ENCODE measurements at regions not wholly inside any gene's neighbourhood (a gene's known extent, or its start where the extent isn't known, plus 50 kb on each side); places are given as distances from the start of the nearest gene placed in this dataset.
"Not testable (repeated sequence)": the region's sequence is repeated elsewhere in the genome, so short reads cannot be mapped to it uniquely, and the experiment has no call there.

DNA sequence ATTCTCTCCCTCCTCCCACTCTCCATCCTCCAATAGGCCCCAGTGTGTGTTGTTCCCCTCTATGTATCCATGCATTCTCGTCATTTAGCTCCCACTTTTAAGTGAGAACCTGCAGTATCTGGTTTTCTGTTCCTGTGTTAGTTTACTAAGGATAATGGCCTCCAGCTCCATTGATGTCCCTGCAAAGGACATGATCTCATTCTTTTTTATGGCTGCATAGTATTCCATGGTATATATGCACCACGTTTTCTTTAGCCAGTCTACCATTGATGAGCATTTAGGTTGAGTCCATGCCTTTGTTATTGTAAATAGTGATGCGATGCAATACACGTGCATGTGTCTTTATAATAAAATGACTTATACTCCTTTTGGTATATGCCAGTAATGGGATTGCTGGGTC, 100.3 kb upstream of the USP9X start:
- no peak for ATAC-seq
- Histone ChIP-seq H3K4me3 (no peak overlapping the region), H3K9me3 (no peaks in the 10 kb centered on the region), H3K27ac (no peak overlapping the region), H3K4me1 (no peaks in the 10 kb centered on the region), H3K4me2 (no peak overlapping the region)
- DNase-seq (ENCODE audit: low read depth in 1 of 2, low spot score in 1 of 2) = no peak
- 61% methylated on average over 4 of the region's 4 CpGs for WGBS (ENCODE audit: missing lambda C conversion rate)
- no peak for FAIRE-seq
- CTCF ChIA-PET = no interaction called here
- POLR2A ChIA-PET = no interaction called here
- TF ChIP-seq FOSL2 (IDR thresholded peaks at IDR 0.05) = no peak
- no peak for TF ChIP-seq FOSL2 (CRISPR knock-in tag; IDR thresholded peaks at IDR 0.05)
- TF ChIP-seq SMC3 (IDR thresholded peaks at IDR 0.05) = no peak
- no peak for TF ChIP-seq MAX (IDR thresholded peaks at IDR 0.05)
- TF ChIP-seq RCOR1 (IDR thresholded peaks at IDR 0.05; ENCODE audit: low read depth, low read length) = no peak
- TF ChIP-seq JUN (IDR thresholded peaks at IDR 0.05) = no peak
- no peak for TF ChIP-seq MAZ (IDR thresholded peaks at IDR 0.05; ENCODE audit: borderline replicate concordance, low read depth, low read length)

GRCh38 chrX:40987413-40987812, 97.8 kb upstream of the USP9X start:
- Histone ChIP-seq H3K4me2 (no peak overlapping the region), H3K9me3 (no peaks in the 10 kb centered on the region), H3K4me3 (no peak overlapping the region), H3K27ac (no peak overlapping the region), H3K4me1 (no peaks in the 10 kb centered on the region)
- ChIA-PET POLR2A (no interaction called here), CTCF (interaction anchor here (0.6 kb wide), 1 partner anchor 336 kb away, joined by 3 read pairs; no protein-coding TSS in a partner anchor)
- ATAC-seq (no peak), DNase-seq (ENCODE audit: low read depth in 1 of 2, low spot score in 1 of 2) (no peak), FAIRE-seq (no peak)
- WGBS (ENCODE audit: missing lambda C conversion rate) = 50% methylated on average over 2 of the region's 2 CpGs
- TF ChIP-seq RAD21 (conservative IDR thresholded peaks at IDR 0.05 in 1 of 2, IDR thresholded peaks at IDR 0.05 in 1 of 2) (no peak), TP53 (CRISPR knock-in tag; IDR thresholded peaks at IDR 0.05) (no peak), ZC3H11A (IDR thresholded peaks at IDR 0.05) (no peak), POLR2AphosphoS2 (conservative IDR thresholded peaks at IDR 0.05; ENCODE audit: low read length) (no peak), RFX5 (IDR thresholded peaks at IDR 0.05) (no peak), BHLHE40 (IDR thresholded peaks at IDR 0.05; ENCODE audit: low read depth, low read length) (no peak), CBX8 (IDR thresholded peaks at IDR 0.05) (no peak), MAX (IDR thresholded peaks at IDR 0.05) (no peak), EP300 (IDR thresholded peaks at IDR 0.05) (no peak), RNF2 (IDR thresholded peaks at IDR 0.05; ENCODE audit: borderline replicate concordance, low read depth) (no peak)

GRCh38 chrX:40988100-40988499, 97.1 kb upstream of the USP9X start:
- TF ChIP-seq POLR2AphosphoS2 (conservative IDR thresholded peaks at IDR 0.05; ENCODE audit: low read length) (no peak), PHF8 (IDR thresholded peaks at IDR 0.05; ENCODE audit: borderline replicate concordance, low read depth) (no peak), RNF2 (IDR thresholded peaks at IDR 0.05; ENCODE audit: borderline replicate concordance, low read depth) (no peak), ZC3H11A (IDR thresholded peaks at IDR 0.05) (no peak)
- FAIRE-seq (no peak), ATAC-seq (no peak), DNase-seq (ENCODE audit: low read depth in 1 of 2, low spot score in 1 of 2) (no peak)
- no peaks in the 10 kb centered on the region for H3K9me3 ChIP-seq
- H3K4me2 ChIP-seq = no peak overlapping the region
- 54% methylated on average over 3 of the region's 3 CpGs for WGBS (ENCODE audit: missing lambda C conversion rate)
- H3K4me3 ChIP-seq = no peak overlapping the region
- CTCF ChIA-PET = no interaction called here
- no peak overlapping the region for H3K27ac ChIP-seq
- H3K4me1 ChIP-seq = no peaks in the 10 kb centered on the region
- POLR2A ChIA-PET = no interaction called here

- H3K4me2 ChIP-seq; POLR2A ChIA-PET; DNase-seq (ENCODE audit: low read depth in 1 of 2, low spot score in 1 of 2); H3K4me1 ChIP-seq; H3K4me3 ChIP-seq; H3K9me3 ChIP-seq; ATAC-seq; CTCF ChIA-PET; H3K27ac ChIP-seq; FAIRE-seq: not testable (repeated sequence)
- 79% methylated on average over 2 of the region's 2 CpGs for WGBS (ENCODE audit: missing lambda C conversion rate)
These were observed 91.8 kb upstream of the USP9X start for GRCh38 chrX:40993395-40993794.

- TF ChIP-seq, protein P1, sequence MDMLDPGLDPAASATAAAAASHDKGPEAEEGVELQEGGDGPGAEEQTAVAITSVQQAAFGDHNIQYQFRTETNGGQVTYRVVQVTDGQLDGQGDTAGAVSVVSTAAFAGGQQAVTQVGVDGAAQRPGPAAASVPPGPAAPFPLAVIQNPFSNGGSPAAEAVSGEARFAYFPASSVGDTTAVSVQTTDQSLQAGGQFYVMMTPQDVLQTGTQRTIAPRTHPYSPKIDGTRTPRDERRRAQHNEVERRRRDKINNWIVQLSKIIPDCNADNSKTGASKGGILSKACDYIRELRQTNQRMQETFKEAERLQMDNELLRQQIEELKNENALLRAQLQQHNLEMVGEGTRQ (IDR thresholded peaks at IDR 0.05) = peak; percentile 80
- TF ChIP-seq BCL3 (IDR thresholded peaks at IDR 0.05) = no peak
- no peak for TF ChIP-seq HMGXB4 (CRISPR knock-in tag; IDR thresholded peaks at IDR 0.05; ENCODE audit: borderline replicate concordance)
- TF ChIP-seq SMC3 (IDR thresholded peaks at IDR 0.05) = no peak
- no peak for TF ChIP-seq ZNF302 (CRISPR knock-in tag; IDR thresholded peaks at IDR 0.05)
- TF ChIP-seq JUN (IDR thresholded peaks at IDR 0.05) = no peak
- peak in 1 of 2 experiments; percentile 33; a peak in 1 of 4 replicates for TF ChIP-seq CEBPB (IDR thresholded peaks at IDR 0.05)
- TF ChIP-seq BHLHE40 (IDR thresholded peaks at IDR 0.05; ENCODE audit: low read depth, low read length) = no peak
- Histone ChIP-seq H3K4me3 (no peak overlapping the region), H3K27ac (peak overlapping the region; percentile 48 to 81), H3K4me2 (peak overlapping the region; percentile 46), H3K4me1 (peaks cover 11% of the 10 kb centered on the region; the same call in 2 of the 3 replicates), H3K9me3 (no peaks in the 10 kb centered on the region)
- CTCF ChIA-PET = no interaction called here
- 5% methylated on average over 3 of the region's 3 CpGs for WGBS (ENCODE audit: missing lambda C conversion rate)
- POLR2A ChIA-PET = interaction anchor here (1.1 to 1.4 kb wide), 2 partner anchors 13 to 88 kb away, joined by 5 to 7 read pairs; partner anchors contain the start of gene USP9X
- peak; percentile 36 to 78 for DNase-seq (ENCODE audit: low read depth in 1 of 2, low spot score in 1 of 2)
- peak; percentile 78 for FAIRE-seq
- ATAC-seq = peak; percentile 93 to 96
These were observed 88.2 kb upstream of the USP9X start for GRCh38 chrX:40996886-40997530.

All from A549 (cell line).